Colonic mucosa (tissue), 4 donors: ENCODE measurements at regions not wholly inside any gene's neighbourhood (a gene's known extent, or its start where the extent isn't known, plus 50 kb on each side); places are given as distances from the start of the nearest gene placed in this dataset.

Experiments used
- DNase-seq: peaks from one replicate; pipeline ENCODE4 v3.0.0-alpha.2; 2020
- H3K27ac ChIP-seq: fragments of 200-600 bp; one replicate; pipeline ENCODE4 v1.8.0; 2021
- H3K27me3 ChIP-seq: fragments of 200-600 bp; one replicate; pipeline ENCODE4 v1.8.0; 2021
- H3K36me3 ChIP-seq: fragments of 200-600 bp; one replicate; pipeline ENCODE4 v1.8.0; 2021
- H3K4me1 ChIP-seq: fragments of 200-600 bp; one replicate; pipeline ENCODE4 v1.8.0; 2021; ENCODE audit warnings: mild to moderate bottlenecking
- H3K4me3 ChIP-seq: fragments of 200-600 bp; one replicate; pipeline ENCODE4 v1.8.0; 2021
- H3K9ac ChIP-seq, 2 donors: one replicate each; pipeline ENCODE4 v1.7.0; 2013; ENCODE audit warnings: control low read depth in 2 of 2, low read depth in 2 of 2, low read length in 2 of 2
- H3K9me3 ChIP-seq: fragments of 200-600 bp; one replicate; pipeline ENCODE4 v1.8.0; 2021
- intact Hi-C: fragments of 100-400 bp; cut with DNase I; formaldehyde crosslinking; loops from one replicate; pipeline ENCODE4 v1.14.1; 2022
- TF ChIP-seq, protein P1 (sequence below): fragments of 200-600 bp; IDR thresholded peaks from one replicate; pipeline ENCODE4 v1.8.0; 2022; ENCODE audit warnings: antibody characterized with exemption, mild to moderate bottlenecking
- donor health status: healthy.
- donor health status: DM: no; HTN: no; CAD: no.
- donor health status: DM: no; HTN: no; CAD: no.

DNA sequence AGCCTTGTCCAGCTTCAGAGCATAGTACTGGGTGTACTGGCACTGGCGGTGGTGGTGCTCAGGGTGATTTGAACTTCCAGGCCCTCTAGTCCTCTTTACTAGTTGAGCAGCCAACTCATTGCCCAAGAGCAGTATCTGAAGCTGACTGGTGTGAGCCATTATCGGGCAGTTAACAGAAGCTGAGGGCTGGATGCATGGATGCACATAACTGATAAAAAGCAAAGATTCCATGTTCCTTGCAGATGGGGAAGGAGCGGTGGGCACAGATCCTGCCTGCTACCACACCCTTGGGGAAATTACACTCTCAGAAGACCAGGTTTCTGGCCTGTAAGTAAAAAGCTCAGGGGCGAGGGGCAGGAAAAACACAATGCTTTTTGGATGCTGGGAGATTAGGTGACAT, 499.4 kb upstream of the ARGLU1 start:
- Histone ChIP-seq H3K4me1 (no peaks in the 10 kb centered on the region), H3K9me3 (no peaks in the 10 kb centered on the region), H3K4me3 (no peak overlapping the region), H3K9ac (no peak overlapping the region), H3K27me3 (no peaks in the 10 kb centered on the region), H3K36me3 (no peaks in the 10 kb centered on the region), H3K27ac (no peak overlapping the region)
- DNase-seq = no peak
- intact Hi-C loops = no loop called here
- TF ChIP-seq, protein P1, sequence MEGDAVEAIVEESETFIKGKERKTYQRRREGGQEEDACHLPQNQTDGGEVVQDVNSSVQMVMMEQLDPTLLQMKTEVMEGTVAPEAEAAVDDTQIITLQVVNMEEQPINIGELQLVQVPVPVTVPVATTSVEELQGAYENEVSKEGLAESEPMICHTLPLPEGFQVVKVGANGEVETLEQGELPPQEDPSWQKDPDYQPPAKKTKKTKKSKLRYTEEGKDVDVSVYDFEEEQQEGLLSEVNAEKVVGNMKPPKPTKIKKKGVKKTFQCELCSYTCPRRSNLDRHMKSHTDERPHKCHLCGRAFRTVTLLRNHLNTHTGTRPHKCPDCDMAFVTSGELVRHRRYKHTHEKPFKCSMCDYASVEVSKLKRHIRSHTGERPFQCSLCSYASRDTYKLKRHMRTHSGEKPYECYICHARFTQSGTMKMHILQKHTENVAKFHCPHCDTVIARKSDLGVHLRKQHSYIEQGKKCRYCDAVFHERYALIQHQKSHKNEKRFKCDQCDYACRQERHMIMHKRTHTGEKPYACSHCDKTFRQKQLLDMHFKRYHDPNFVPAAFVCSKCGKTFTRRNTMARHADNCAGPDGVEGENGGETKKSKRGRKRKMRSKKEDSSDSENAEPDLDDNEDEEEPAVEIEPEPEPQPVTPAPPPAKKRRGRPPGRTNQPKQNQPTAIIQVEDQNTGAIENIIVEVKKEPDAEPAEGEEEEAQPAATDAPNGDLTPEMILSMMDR = no peak

DNA sequence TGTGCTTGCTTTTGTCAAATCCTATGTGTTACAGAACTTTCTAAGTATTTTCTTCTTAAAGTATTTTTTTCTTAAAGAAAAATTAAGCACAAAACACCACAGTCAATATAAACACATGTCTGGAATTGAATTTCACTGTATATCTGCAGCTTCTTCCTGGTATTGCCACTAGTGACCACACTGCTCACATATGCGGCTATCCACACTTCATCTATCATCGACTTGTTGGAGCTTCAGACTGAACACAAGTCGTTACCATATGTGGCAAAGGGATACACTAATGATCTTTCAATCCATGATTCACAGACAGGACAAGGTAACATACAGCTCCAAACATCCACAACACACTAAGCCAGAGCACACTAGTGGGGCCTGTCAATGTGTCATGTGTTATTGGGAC, 498.4 kb upstream of the ARGLU1 start:
- H3K27me3 ChIP-seq = no peaks in the 10 kb centered on the region
- TF ChIP-seq, protein P1 = no peak
- intact Hi-C loops = no loop called here
- H3K4me3 ChIP-seq = no peak overlapping the region
- H3K4me1 ChIP-seq = no peaks in the 10 kb centered on the region
- no peaks in the 10 kb centered on the region for H3K36me3 ChIP-seq
- H3K9me3 ChIP-seq = no peaks in the 10 kb centered on the region
- DNase-seq = no peak
- H3K9ac ChIP-seq = no peak overlapping the region
- H3K27ac ChIP-seq = no peak overlapping the region

DNA sequence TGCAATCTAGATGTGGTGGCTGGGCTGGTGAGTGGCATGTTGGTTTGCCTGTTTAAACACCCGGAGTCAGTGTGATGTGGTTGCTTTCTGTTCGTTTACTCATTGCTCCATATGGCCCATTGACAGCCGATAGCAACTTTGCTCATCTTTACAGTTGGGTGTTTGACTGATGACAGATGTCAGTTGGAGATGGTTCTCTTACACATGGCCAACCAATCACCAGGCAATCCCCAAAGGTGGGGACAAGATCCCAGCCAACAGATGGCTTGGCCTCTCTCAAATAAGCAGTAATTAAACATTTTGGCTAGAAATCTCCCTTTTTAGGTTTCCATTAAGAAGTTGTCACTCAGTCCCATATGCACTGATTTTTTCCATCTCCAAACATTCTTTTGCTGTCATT, 497.1 kb upstream of the ARGLU1 start:
- intact Hi-C loops = no loop called here

DNA sequence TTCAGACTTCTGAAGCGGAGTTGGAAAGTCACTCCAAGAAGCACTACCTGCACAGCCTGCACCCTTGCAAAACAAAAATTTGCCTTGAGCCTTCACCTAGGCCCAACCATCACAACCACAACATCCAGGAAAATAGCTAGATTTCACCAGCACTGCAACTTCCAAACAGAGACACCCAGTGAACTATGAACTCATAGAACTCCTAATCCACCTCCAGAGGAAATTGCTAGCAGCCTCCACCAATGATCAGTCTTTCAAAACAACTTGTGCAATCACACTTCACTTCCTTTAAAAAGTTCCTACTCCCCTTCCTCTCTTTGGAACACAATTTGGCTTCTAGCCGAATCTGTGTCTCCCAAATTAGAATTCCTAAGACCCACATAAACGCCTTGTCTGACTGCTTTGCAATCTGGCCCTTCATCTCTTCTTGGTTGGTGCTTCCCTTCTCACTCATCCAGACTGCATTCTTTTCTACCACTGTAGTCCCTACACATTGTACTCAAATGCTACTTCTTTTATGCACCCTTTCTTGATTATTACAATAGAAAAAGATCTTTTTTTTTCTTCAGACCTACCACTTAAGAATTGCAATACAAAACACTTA, 489.2 kb upstream of the ARGLU1 start:
- Histone ChIP-seq H3K9ac (no peak overlapping the region), H3K4me3 (no peak overlapping the region), H3K36me3 (no peaks in the 10 kb centered on the region), H3K9me3 (no peaks in the 10 kb centered on the region), H3K27ac (no peak overlapping the region), H3K4me1 (no peaks in the 10 kb centered on the region), H3K27me3 (no peaks in the 10 kb centered on the region)
- DNase-seq = no peak
- intact Hi-C loops = no loop called here
- TF ChIP-seq, protein P1 = no peak

More for the DNA sequence above, 497.1 kb upstream of the ARGLU1 start:
- Histone ChIP-seq H3K36me3 (no peaks in the 10 kb centered on the region), H3K9ac (no peak overlapping the region), H3K9me3 (no peaks in the 10 kb centered on the region), H3K4me3 (no peak overlapping the region), H3K4me1 (no peaks in the 10 kb centered on the region), H3K27me3 (no peaks in the 10 kb centered on the region), H3K27ac (no peak overlapping the region)
- TF ChIP-seq, protein P1 = no peak
- no peak for DNase-seq

DNA sequence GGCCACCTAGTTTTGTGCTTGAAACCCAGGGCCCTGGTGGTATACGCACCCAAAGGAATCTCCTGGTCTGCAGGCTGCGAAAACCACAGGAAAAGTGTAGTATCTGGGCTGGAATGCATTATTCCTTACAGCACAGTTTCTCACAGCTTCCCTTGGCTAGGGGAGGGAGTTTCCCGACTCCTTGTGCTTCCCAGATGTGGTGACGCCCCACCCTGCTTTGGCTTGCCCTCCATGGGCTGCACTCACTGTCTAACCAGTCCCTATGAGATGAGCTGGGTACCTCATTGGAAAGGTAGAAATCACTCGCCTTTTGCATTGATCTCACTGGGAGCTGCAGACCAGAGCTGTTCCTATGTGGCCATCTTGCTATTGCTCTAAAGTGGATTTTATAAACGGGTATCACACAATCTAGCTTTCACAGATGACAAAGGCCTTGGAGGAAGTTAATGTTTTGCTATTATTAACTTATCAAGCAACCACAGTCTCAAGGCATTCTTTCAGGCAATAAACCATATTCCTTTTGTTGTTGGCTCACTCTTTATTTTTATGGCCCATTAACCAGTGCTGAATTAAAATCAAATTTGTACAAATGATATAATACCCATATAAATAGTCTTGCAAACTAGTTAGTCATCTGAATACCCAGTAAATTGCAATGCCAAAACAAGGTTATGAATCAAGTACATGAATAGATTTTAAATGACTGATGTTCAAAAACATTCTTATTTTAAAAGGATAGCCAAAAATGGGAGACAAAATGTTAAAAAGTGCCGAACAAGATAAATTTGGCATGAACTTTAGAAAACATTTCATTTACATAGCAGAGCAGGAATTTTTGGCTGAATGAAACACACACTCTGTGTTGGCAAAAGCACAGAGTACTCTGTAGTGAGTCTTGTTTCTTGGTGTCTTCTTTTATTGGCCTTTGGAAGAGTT, 475.4 kb upstream of the ARGLU1 start:
- Histone ChIP-seq H3K27ac (no peak overlapping the region), H3K9me3 (no peaks in the 10 kb centered on the region), H3K36me3 (no peaks in the 10 kb centered on the region), H3K4me3 (no peak overlapping the region), H3K27me3 (no peaks in the 10 kb centered on the region), H3K9ac (no peak overlapping the region), H3K4me1 (no peaks in the 10 kb centered on the region)
- TF ChIP-seq, protein P1 = no peak
- intact Hi-C loops = no loop called here
- no peak for DNase-seq
